SK-N-SH (cell line): ENCODE measurements at regions not wholly inside any gene's neighbourhood (a gene's known extent, or its start where the extent isn't known, plus 50 kb on each side); places are given as distances from the start of the nearest gene placed in this dataset.

Experiments
- CTCF ChIA-PET: fragments of 300-600, 350-600 bp; formaldehyde crosslinking; extraction: SDS; loops from one replicate; lab custom pipeline; 2021; lab: Yijun Ruan, JAX
- POLR2A ChIA-PET: fragments of 350-600 bp; sonication (Branson Sonifier 250); formaldehyde crosslinking; extraction: SDS; loops from one replicate; lab custom pipeline; 2020; ENCODE audit warnings: antibody characterized with exemption, inconsistent platforms; lab: Yijun Ruan, JAX
- DNase-seq: peaks from one replicate; pipeline ENCODE4 v3.0.0; 2012
- H2AFZ ChIP-seq: fragments of 200-600 bp; sonication (generic); 2 replicates; pipeline ENCODE4 v1.8.1; 2016; ENCODE audit warnings: antibody characterized with exemption, mild to moderate bottlenecking, low read depth
- H3F3A ChIP-seq: fragments of 200-600 bp; sonication (generic); replicated peaks from 2 replicates; pipeline ENCODE3; 2016; ENCODE audit warnings: antibody characterized with exemption, mild to moderate bottlenecking; ENCODE audit not compliant: insufficient read depth
- H3K27ac ChIP-seq, 2 experiments: fragments of 200-500 bp in 1 of 2; fragments of 200-600 bp in 1 of 2; sonication (Bioruptor generic) in 1 of 2; sonication (generic), shearing (Covaris generic) in 1 of 2; 2 replicates each; pipeline versions ENCODE4 v1.5.1 to v1.6.1; 2014 to 2016; ENCODE audit warnings: low read depth in 2 of 2, inconsistent platforms in 1 of 2, low read length in 1 of 2, mild to moderate bottlenecking in 1 of 2, mixed read lengths in 1 of 2
- H3K27me3 ChIP-seq: fragments of 200-600 bp; sonication (generic), shearing (Covaris generic); 2 replicates; pipeline ENCODE4 v1.6.1; 2016; ENCODE audit warnings: mixed run types; ENCODE audit not compliant: insufficient read depth
- H3K36me3 ChIP-seq, 2 experiments: fragments of 200-500 bp in 1 of 2; fragments of 200-600 bp in 1 of 2; sonication (Bioruptor generic) in 1 of 2; sonication (generic) in 1 of 2; replicated peaks in 1 of 2; 2 replicates each; pipeline versions ENCODE3 to v1.5.1; 2014 to 2016; ENCODE audit warnings: low read length in 1 of 2, mild to moderate bottlenecking in 1 of 2; ENCODE audit not compliant: insufficient read depth in 2 of 2, control insufficient read depth in 1 of 2
- H3K4me1 ChIP-seq, 2 experiments: fragments of 200-500 bp in 1 of 2; fragments of 200-600 bp in 1 of 2; sonication (Bioruptor generic) in 1 of 2; sonication (generic), shearing (Covaris generic) in 1 of 2; 2 replicates each; pipeline versions ENCODE4 v1.5.1 to v1.6.1; 2014 to 2016; ENCODE audit warnings: low read depth in 1 of 2, low read length in 1 of 2, mixed run types in 1 of 2; ENCODE audit not compliant: insufficient read depth in 2 of 2, control insufficient read depth in 1 of 2
- H3K4me2 ChIP-seq: fragments of 200-600 bp; sonication (generic), shearing (Covaris generic); 2 replicates; pipeline ENCODE4 v1.6.1; 2017; ENCODE audit warnings: mixed run types
- H3K4me3 ChIP-seq, 2 experiments: fragments of 200-500 bp in 1 of 2; fragments of 200-600 bp in 1 of 2; sonication (Bioruptor generic) in 1 of 2; sonication (generic), shearing (Covaris generic) in 1 of 2; 2 replicates each; pipeline versions ENCODE4 v1.5.1 to v1.8.1; 2014 to 2016; ENCODE audit warnings: low read depth in 2 of 2, inconsistent platforms in 1 of 2, low read length in 1 of 2, mild to moderate bottlenecking in 1 of 2, mixed read lengths in 1 of 2, moderate library complexity in 1 of 2
- H3K79me2 ChIP-seq: fragments of 200-600 bp; sonication (generic); 2 replicates; pipeline ENCODE4 v1.8.1; 2017; ENCODE audit warnings: mild to moderate bottlenecking; ENCODE audit not compliant: insufficient read depth
- H3K9ac ChIP-seq: fragments of 200-600 bp; sonication (generic); 2 replicates; pipeline ENCODE4 v1.6.1; 2017; ENCODE audit warnings: mixed run types
- H3K9me2 ChIP-seq: fragments of 200-600 bp; sonication (generic); 2 replicates; pipeline ENCODE4 v1.6.1; 2017; ENCODE audit warnings: mixed run types
- H3K9me3 ChIP-seq: fragments of 200-600 bp; sonication (generic); 2 replicates; pipeline ENCODE4 v1.6.1; 2017; ENCODE audit warnings: mixed run types, mild to moderate bottlenecking, moderate library complexity
- H4K20me1 ChIP-seq: fragments of 200-600 bp; sonication (generic); 2 replicates; pipeline ENCODE4 v1.6.1; 2017; ENCODE audit warnings: mild to moderate bottlenecking, mixed run types; ENCODE audit not compliant: insufficient read depth
- CTCF ChIP-seq: fragments of 200-600 bp; sonication (generic); IDR thresholded peaks from 2 replicates; pipeline ENCODE4 v1.6.1; 2017; ENCODE audit warnings: antibody characterized with exemption, mild to moderate bottlenecking, moderate library complexity
- ELF1 ChIP-seq: IDR thresholded peaks from 2 replicates; pipeline ENCODE4 v1.4.0; 2012
- EZH2phosphoT487 ChIP-seq: fragments of 200-600 bp; sonication (generic); IDR thresholded peaks from 2 replicates; pipeline ENCODE4 v1.6.1; 2017; ENCODE audit warnings: low read depth, mixed run types, mild to moderate bottlenecking, antibody characterized with exemption, moderate library complexity, borderline replicate concordance
- FOSL2 ChIP-seq: IDR thresholded peaks from 2 replicates; pipeline ENCODE4 v1.4.0; 2012; ENCODE audit warnings: low read depth, mild to moderate bottlenecking, moderate library complexity, borderline replicate concordance
- FOXM1 ChIP-seq: IDR thresholded peaks from 2 replicates; pipeline ENCODE4 v1.4.0; 2012; ENCODE audit warnings: low read depth, mild to moderate bottlenecking
- GABPA ChIP-seq: IDR thresholded peaks from 2 replicates; pipeline ENCODE4 v1.4.0; 2012; ENCODE audit warnings: low read depth, mild to moderate bottlenecking
- GATA2 ChIP-seq: sonication (generic); formaldehyde crosslinking; IDR thresholded peaks from 2 replicates; pipeline ENCODE4 v1.5.0; 2020; ENCODE audit warnings: mild to moderate bottlenecking, missing genetic modification reagents
- JUND ChIP-seq: IDR thresholded peaks from 2 replicates; pipeline ENCODE4 v1.4.0; 2012
- MEF2A ChIP-seq: IDR thresholded peaks from 2 replicates; pipeline ENCODE4 v1.4.0; 2012; ENCODE audit warnings: low read depth, borderline replicate concordance
- MXI1 ChIP-seq: IDR thresholded peaks from 2 replicates; pipeline ENCODE4 v1.6.1; 2012; ENCODE audit warnings: mild to moderate bottlenecking, low read depth, low read length, improper control_type of control experiment
- NFIC ChIP-seq: IDR thresholded peaks from 2 replicates; pipeline ENCODE4 v1.4.0; 2012; ENCODE audit warnings: borderline replicate concordance
- NRF1 ChIP-seq: IDR thresholded peaks from 2 replicates; pipeline ENCODE4 v1.6.1; 2012; ENCODE audit warnings: low read depth, mild to moderate bottlenecking, low read length
- POLR2AphosphoS5 ChIP-seq: IDR thresholded peaks from 2 replicates; pipeline ENCODE4 v1.6.1; 2012; ENCODE audit warnings: low read depth, low read length
- RAD21 ChIP-seq: IDR thresholded peaks from 2 replicates; pipeline ENCODE4 v1.6.1; 2012; ENCODE audit warnings: mild to moderate bottlenecking, low read length
- RCOR1 ChIP-seq: fragments of 150-350 bp; IDR thresholded peaks from 2 replicates; pipeline ENCODE4 v1.6.1; 2017; ENCODE audit warnings: antibody characterized with exemption, low read length
- RFX5 ChIP-seq: IDR thresholded peaks from 2 replicates; pipeline ENCODE4 v1.6.1; 2012; ENCODE audit warnings: mild to moderate bottlenecking, improper control_type of control experiment, low read length
- RXRA ChIP-seq: IDR thresholded peaks from 2 replicates; pipeline ENCODE4 v1.4.0; 2012; ENCODE audit warnings: low read depth, mild to moderate bottlenecking, borderline replicate concordance
- TAF1 ChIP-seq: IDR thresholded peaks from 2 replicates; pipeline ENCODE4 v1.6.1; 2012; ENCODE audit warnings: low read depth, mild to moderate bottlenecking, low read length, moderate library complexity, borderline replicate concordance
- TCF12 ChIP-seq: IDR thresholded peaks from 2 replicates; pipeline ENCODE4 v1.4.0; 2012
- TEAD4 ChIP-seq: IDR thresholded peaks from 2 replicates; pipeline ENCODE4 v1.4.0; 2012; ENCODE audit warnings: mild to moderate bottlenecking, borderline replicate concordance; ENCODE audit not compliant: insufficient read depth
- USF2 ChIP-seq: fragments of 150-350 bp; IDR thresholded peaks from 2 replicates; pipeline ENCODE4 v1.6.1; 2017; ENCODE audit warnings: antibody characterized with exemption, low read length, low read depth, borderline replicate concordance
- YY1 ChIP-seq: IDR thresholded peaks from 2 replicates; pipeline ENCODE4 v1.4.0; 2012; ENCODE audit warnings: low read depth, mild to moderate bottlenecking
- WGBS: methylation state at CpG from one replicate; pipeline ENCODE4 v1.1.6; 2017; ENCODE audit warnings: low lambda C conversion rate; 5-methylcytosine and 5-hydroxymethylcytosine counted together
- TF ChIP-seq, protein P1 (sequence below): fragments of 150-350 bp; IDR thresholded peaks from 2 replicates; pipeline ENCODE4 v1.6.1; 2016; ENCODE audit warnings: mild to moderate bottlenecking, low read depth, low read length

GRCh38 chr20:22502731-22503191 lies 81.6 kb downstream of the FOXA2 start:
- Histone ChIP-seq H3F3A (no peaks in the 10 kb centered on the region), H3K9me3 (no peaks in the 10 kb centered on the region), H4K20me1 (no peaks in the 10 kb centered on the region), H3K79me2 (no peaks in the 10 kb centered on the region), H3K27ac (no peak overlapping the region), H2AFZ (no peak overlapping the region), H3K4me3 (no peak overlapping the region), H3K4me1 (no peaks in the 10 kb centered on the region), H3K27me3 (peaks cover 25% of the 10 kb centered on the region; the same call in 1 of the 2 replicates), H3K9ac (no peak overlapping the region), H3K4me2 (no peak overlapping the region), H3K36me3 (no peaks in the 10 kb centered on the region), H3K9me2 (no peaks in the 10 kb centered on the region)
- ChIA-PET CTCF (no interaction called here), POLR2A (no interaction called here)
- no peak for DNase-seq
- no peak for TF ChIP-seq CTCF
- TF ChIP-seq, protein P1, sequence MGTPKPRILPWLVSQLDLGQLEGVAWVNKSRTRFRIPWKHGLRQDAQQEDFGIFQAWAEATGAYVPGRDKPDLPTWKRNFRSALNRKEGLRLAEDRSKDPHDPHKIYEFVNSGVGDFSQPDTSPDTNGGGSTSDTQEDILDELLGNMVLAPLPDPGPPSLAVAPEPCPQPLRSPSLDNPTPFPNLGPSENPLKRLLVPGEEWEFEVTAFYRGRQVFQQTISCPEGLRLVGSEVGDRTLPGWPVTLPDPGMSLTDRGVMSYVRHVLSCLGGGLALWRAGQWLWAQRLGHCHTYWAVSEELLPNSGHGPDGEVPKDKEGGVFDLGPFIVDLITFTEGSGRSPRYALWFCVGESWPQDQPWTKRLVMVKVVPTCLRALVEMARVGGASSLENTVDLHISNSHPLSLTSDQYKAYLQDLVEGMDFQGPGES: no peak
- no peak for TF ChIP-seq NRF1
- no peak for TF ChIP-seq EZH2phosphoT487
- TF ChIP-seq JUND: no peak
- TF ChIP-seq TEAD4: no peak
- TF ChIP-seq MXI1: no peak
- no peak for TF ChIP-seq TCF12
- TF ChIP-seq MEF2A: no peak
- TF ChIP-seq RCOR1: no peak
- no peak for TF ChIP-seq USF2
- no peak for TF ChIP-seq NFIC
- TF ChIP-seq POLR2AphosphoS5: no peak
- 20% methylated on average over 8 of the region's 10 CpGs for whole genome bisulfite sequencing

DNA sequence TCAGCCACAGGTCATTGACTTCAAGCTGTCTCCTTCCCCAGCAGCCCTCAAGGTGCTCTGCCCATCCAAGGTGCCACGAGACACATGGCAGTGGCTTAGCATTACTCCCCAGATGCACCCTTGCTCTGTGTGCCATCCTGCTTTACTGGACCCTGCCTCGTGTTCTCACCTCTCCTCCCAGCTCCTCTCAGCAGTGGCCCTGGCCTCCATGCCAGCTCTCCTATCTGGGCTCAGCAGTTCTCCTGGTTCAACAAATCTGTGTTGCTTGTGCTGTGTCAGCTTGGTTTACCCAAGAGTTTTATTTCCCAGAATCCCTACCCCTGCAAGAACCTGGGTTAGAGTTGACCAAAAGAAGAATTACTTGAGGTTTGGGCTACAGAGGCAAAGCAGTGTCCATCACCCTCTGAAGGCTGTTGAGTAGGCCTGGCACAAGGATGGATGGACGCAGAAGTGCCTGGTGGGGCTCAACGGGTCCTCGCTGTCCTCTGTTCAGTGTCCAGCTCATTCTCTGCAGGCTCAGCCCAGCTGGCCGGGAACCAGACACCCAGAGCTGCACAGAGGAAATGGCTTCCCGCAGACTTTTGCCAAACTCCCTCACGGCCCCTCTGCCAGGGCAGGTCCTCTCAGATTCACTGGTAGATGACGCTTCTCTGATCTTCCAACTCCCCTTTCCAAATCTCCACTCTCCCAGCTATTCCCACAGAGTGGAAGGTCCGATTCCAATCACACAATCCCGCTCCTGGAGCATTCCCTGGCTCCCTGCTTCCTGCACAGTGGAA lies 82.6 kb downstream of the FOXA2 start:
- peaks cover 25% of the 10 kb centered on the region; the same call in 1 of the 2 replicates for H3K27me3 ChIP-seq
- no peaks in the 10 kb centered on the region for H3K79me2 ChIP-seq
- 15% methylated on average over 11 of the region's 11 CpGs for WGBS
- H3F3A ChIP-seq: no peaks in the 10 kb centered on the region
- DNase-seq: no peak
- no peaks in the 10 kb centered on the region for H3K9me3 ChIP-seq
- no peak overlapping the region for H3K4me3 ChIP-seq
- H2AFZ ChIP-seq: no peak overlapping the region
- H3K27ac ChIP-seq: no peak overlapping the region
- no peak overlapping the region for H3K4me2 ChIP-seq
- H3K36me3 ChIP-seq: no peaks in the 10 kb centered on the region
- no peak overlapping the region for H3K9ac ChIP-seq
- ChIA-PET POLR2A (no interaction called here), CTCF (interaction anchor here (0.6 to 1.2 kb wide), 2 partner anchors 9 to 10 kb away, joined by 3 read pairs; no protein-coding TSS in a partner anchor)
- H4K20me1 ChIP-seq: no peaks in the 10 kb centered on the region
- H3K9me2 ChIP-seq: no peaks in the 10 kb centered on the region
- H3K4me1 ChIP-seq: no peaks in the 10 kb centered on the region
- no peak for TF ChIP-seq FOSL2
- no peak for TF ChIP-seq GABPA
- no peak for TF ChIP-seq MEF2A
- TF ChIP-seq FOXM1: no peak
- no peak for TF ChIP-seq RCOR1
- TF ChIP-seq, protein P1: no peak
- TF ChIP-seq GATA2 (CRISPR knock-in tag): no peak
- no peak for TF ChIP-seq RFX5
- TF ChIP-seq USF2: no peak
- TF ChIP-seq ELF1: no peak
- TF ChIP-seq TAF1: no peak
- no peak for TF ChIP-seq RAD21
- no peak for TF ChIP-seq JUND
- TF ChIP-seq RXRA: no peak
- no peak for TF ChIP-seq YY1
